ENCODE measurements at regions not wholly inside any gene's neighbourhood (a gene's known extent, or its start where the extent isn't known, plus 50 kb on each side); places are given as distances from the start of the nearest gene placed in this dataset.

GRCh38 chr1:60589916-60590315 is 492.4 kb upstream of the NFIA start:
- Histone ChIP-seq H3K4me3 (ENCODE audit: low read depth, low read length) (no peak overlapping the region), H3K36me3 (ENCODE audit: control insufficient read depth, insufficient read depth, low read length) (no peaks in the 10 kb centered on the region), H3K27me3 (ENCODE audit: control insufficient read depth, insufficient read depth, low read length) (no peaks in the 10 kb centered on the region)
- TF ChIP-seq, protein P1, sequence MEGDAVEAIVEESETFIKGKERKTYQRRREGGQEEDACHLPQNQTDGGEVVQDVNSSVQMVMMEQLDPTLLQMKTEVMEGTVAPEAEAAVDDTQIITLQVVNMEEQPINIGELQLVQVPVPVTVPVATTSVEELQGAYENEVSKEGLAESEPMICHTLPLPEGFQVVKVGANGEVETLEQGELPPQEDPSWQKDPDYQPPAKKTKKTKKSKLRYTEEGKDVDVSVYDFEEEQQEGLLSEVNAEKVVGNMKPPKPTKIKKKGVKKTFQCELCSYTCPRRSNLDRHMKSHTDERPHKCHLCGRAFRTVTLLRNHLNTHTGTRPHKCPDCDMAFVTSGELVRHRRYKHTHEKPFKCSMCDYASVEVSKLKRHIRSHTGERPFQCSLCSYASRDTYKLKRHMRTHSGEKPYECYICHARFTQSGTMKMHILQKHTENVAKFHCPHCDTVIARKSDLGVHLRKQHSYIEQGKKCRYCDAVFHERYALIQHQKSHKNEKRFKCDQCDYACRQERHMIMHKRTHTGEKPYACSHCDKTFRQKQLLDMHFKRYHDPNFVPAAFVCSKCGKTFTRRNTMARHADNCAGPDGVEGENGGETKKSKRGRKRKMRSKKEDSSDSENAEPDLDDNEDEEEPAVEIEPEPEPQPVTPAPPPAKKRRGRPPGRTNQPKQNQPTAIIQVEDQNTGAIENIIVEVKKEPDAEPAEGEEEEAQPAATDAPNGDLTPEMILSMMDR (IDR thresholded peaks at IDR 0.05; ENCODE audit: insufficient read depth, low read length, severe bottlenecking): no peak
- FAIRE-seq (no peak), DNase-seq (ENCODE audit: low read depth) (no peak)

- DNase-seq (ENCODE audit: low read depth): no peak
- TF ChIP-seq, protein P1 (IDR thresholded peaks at IDR 0.05; ENCODE audit: insufficient read depth, low read length, severe bottlenecking): no peak
- Histone ChIP-seq H3K4me3 (ENCODE audit: low read depth, low read length) (no peak overlapping the region), H3K36me3 (ENCODE audit: control insufficient read depth, insufficient read depth, low read length) (no peaks in the 10 kb centered on the region), H3K27me3 (ENCODE audit: control insufficient read depth, insufficient read depth, low read length) (no peaks in the 10 kb centered on the region)
- FAIRE-seq: no peak
Observed at GRCh38 chr1:60589046-60589748, 493.2 kb upstream of the NFIA start.

DNA sequence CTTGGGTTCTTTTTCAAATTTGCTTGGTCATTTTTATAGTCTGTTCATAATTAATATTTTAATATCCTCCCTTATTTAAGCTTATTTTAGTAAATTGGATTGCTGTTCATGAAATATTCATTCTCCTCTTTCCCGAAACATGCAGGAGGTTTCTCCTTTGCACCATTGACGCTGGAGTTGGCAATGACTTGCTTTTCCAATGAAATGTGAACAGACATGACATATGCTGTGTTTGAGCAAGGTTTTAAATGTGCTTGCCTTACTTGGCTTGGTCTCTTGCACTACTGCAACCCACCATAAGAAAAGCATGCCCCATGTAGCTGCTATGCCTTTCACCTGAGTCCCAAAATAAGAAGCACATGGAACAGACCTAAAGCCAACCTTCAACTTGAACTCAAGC is 498.0 kb upstream of the NFIA start:
- TF ChIP-seq, protein P1 (IDR thresholded peaks at IDR 0.05; ENCODE audit: insufficient read depth, low read length, severe bottlenecking): no peak
- no peak overlapping the region for H3K4me3 ChIP-seq (ENCODE audit: low read depth, low read length)

GRCh38 chr1:60583696-60584095 is 498.7 kb upstream of the NFIA start:
- TF ChIP-seq, protein P1 (IDR thresholded peaks at IDR 0.05; ENCODE audit: insufficient read depth, low read length, severe bottlenecking): no peak
- Histone ChIP-seq H3K27me3 (ENCODE audit: control insufficient read depth, insufficient read depth, low read length) (no peaks in the 10 kb centered on the region), H3K36me3 (ENCODE audit: control insufficient read depth, insufficient read depth, low read length) (no peaks in the 10 kb centered on the region), H3K4me3 (ENCODE audit: low read depth, low read length) (no peak overlapping the region)
- DNase-seq (ENCODE audit: low read depth): no peak
- no peak for FAIRE-seq

More for the DNA sequence above, 498.0 kb upstream of the NFIA start:
- H3K27me3 ChIP-seq (ENCODE audit: control insufficient read depth, insufficient read depth, low read length): no peaks in the 10 kb centered on the region
- no peak for FAIRE-seq
- no peak for DNase-seq (ENCODE audit: low read depth)
- H3K36me3 ChIP-seq (ENCODE audit: control insufficient read depth, insufficient read depth, low read length): no peaks in the 10 kb centered on the region

GRCh38 chr1:60581455-60582220 is 500.7 kb upstream of the NFIA start:
- TF ChIP-seq, protein P1 (IDR thresholded peaks at IDR 0.05; ENCODE audit: insufficient read depth, low read length, severe bottlenecking): no peak
- H3K27me3 ChIP-seq (ENCODE audit: control insufficient read depth, insufficient read depth, low read length): no peaks in the 10 kb centered on the region

More at GRCh38 chr1:60581455-60582220, 500.7 kb upstream of the NFIA start:
- DNase-seq (ENCODE audit: low read depth) (no peak), FAIRE-seq (no peak)
- Histone ChIP-seq H3K36me3 (ENCODE audit: control insufficient read depth, insufficient read depth, low read length) (no peaks in the 10 kb centered on the region), H3K4me3 (ENCODE audit: low read depth, low read length) (no peak overlapping the region)

Measured in bronchial epithelial cell (primary cell).